Activated CD4-positive, CD25-positive, alpha-beta regulatory T cell (primary cell): ENCODE measurements at regions not wholly inside any gene's neighbourhood (a gene's known extent, or its start where the extent isn't known, plus 50 kb on each side); places are given as distances from the start of the nearest gene placed in this dataset.
"Not testable (repeated sequence)": the region's sequence is repeated elsewhere in the genome, so short reads cannot be mapped to it uniquely, and the experiment has no call there.

Source experiments
- DNase-seq, 4 experiments: peaks; one replicate each; lab custom pipeline; 2025; lab: John Stamatoyannopoulos, UW

GRCh38 chr18:52200406-52200805 lies 139.6 kb upstream of the DCC start:
- DNase-seq = no peak

GRCh38 chr18:52200921-52201663 lies 138.9 kb upstream of the DCC start:
- DNase-seq = no peak

DNA sequence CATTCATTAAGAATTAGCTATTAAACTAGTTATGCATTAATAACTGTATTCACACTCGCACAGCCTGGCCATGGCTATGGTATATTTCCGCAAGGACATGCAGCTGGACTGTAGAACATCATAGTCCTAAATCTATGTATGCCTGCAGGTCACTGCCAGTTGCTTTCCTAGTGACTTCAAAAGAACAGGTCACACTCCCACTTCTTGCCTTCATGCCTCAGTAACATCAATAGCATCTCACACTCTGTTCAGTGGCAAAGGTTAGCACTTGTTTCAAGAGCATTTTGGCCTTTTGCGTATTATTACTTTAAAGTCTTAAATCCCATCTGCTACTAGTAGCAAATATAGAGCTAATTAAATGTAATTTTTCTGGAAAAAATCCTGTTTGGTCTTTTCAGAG lies 131.4 kb upstream of the DCC start:
- DNase-seq = no peak

- no peak for DNase-seq
Measured at GRCh38 chr18:52216109-52216508, 123.9 kb upstream of the DCC start.

- no peak for DNase-seq
Measured at GRCh38 chr18:52216666-52217065, 123.3 kb upstream of the DCC start.

DNA sequence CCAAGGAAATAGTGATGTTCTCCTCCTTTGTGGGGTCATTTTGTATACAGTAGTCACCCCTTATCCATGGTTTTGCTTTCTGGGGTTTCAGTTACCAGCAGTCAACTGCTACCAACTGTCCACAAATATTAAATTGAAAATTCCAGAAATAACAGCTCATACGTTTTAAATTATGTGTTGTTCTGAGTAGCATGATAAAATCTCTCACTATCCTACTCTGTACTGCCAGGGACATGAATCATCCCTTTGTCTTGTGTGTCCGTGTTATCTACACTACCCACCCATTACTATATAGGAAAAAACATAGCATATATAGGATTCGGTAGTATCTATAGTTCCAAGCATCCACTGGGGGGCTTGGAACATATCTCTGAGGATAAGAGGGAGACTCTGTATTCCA lies 120.9 kb upstream of the DCC start:
- no peak for DNase-seq

GRCh38 chr18:52220062-52220591 lies 119.9 kb upstream of the DCC start:
- no peak for DNase-seq

GRCh38 chr18:52222211-52222610 lies 117.8 kb upstream of the DCC start:
- no peak for DNase-seq

DNA sequence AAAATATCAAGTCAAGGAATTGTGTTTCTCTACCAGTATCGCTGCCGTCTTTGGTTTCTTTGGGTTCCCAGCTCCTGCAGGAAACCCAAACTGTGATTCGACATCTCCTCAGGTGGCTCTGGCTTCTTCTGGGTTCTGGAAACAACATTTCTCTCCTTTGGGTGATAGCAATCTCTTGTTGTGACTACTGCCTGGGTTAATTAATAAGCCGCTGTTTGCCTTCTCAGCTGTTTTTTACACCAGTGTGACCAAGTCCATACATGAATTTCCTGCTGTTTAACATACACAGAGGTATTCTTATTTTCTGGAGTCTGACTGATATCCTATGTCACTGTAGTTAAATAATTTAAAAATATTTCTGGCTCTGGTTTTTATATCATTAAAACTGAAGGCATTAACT lies 112.5 kb upstream of the DCC start:
- DNase-seq = no peak

GRCh38 chr18:52228166-52228565 lies 111.8 kb upstream of the DCC start:
- no peak for DNase-seq

DNA sequence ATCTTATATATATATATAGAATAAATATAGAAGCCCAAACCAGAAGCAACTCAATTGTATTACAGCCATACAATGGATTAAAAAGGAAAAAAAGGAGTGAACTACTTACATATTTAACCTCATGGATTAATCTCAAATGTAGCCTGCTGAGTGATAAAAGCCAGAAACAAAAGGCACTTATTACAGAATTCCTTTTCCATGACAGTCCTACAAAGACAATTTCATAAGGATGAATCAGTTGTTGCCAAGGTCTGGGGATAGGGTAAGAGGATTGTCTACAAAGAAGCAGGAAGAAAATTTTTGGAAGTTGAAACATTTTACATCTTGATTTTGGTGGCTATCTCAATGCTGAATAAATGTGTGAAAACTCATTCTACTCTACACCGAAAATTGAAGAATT lies 103.9 kb upstream of the DCC start:
- DNase-seq = no peak

- no peak for DNase-seq
Measured at GRCh38 chr18:52237551-52237950, 102.4 kb upstream of the DCC start.

GRCh38 chr18:52242711-52243110 lies 97.3 kb upstream of the DCC start:
- DNase-seq = no peak

DNA sequence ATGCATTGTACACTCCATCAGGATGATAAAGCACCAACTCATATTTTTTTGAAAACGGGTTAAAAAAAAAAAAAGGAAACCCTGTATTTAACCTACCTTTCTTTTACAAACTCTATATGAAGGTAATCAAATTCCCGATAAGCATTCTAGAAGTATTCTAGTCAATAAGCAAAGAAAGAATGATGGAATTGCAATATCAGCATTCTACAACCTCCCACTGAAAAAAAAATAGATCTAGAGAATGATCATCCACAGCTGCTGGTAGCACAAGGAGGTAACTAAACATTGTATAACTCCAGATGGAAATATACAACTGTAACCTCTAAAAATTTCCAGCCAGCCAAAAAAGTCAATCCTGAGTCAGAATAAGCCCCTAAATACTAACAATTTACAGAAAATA lies 95.3 kb upstream of the DCC start:
- DNase-seq = no peak

- no peak for DNase-seq
Measured at GRCh38 chr18:52254367-52254766, 85.6 kb upstream of the DCC start.

DNA sequence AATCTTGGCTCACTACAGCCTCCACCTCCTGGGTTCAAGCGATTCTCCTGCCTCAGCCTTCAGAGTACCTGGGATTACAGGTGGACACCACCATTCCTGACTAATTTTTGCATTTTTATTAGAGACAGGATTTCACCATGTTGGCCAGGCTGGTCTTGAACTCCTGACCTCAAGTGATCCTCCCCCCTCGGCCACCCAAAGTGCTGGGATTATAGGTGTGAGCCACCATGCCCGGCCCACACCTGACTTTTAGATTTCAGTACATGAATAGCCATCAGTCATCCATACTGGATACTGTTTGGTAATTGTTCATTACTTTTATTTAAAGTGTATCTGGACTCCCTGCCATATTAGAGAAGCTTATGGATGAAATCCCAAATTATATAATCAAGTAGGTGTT lies 82.6 kb upstream of the DCC start:
- DNase-seq = not testable (repeated sequence)

- DNase-seq = no peak
Measured at GRCh38 chr18:52275817-52276216, 64.2 kb upstream of the DCC start.

- no peak for DNase-seq
Measured at GRCh38 chr18:52277785-52278184, 62.2 kb upstream of the DCC start.

- no peak for DNase-seq
Measured at GRCh38 chr18:52278191-52278590, 61.8 kb upstream of the DCC start.

DNA sequence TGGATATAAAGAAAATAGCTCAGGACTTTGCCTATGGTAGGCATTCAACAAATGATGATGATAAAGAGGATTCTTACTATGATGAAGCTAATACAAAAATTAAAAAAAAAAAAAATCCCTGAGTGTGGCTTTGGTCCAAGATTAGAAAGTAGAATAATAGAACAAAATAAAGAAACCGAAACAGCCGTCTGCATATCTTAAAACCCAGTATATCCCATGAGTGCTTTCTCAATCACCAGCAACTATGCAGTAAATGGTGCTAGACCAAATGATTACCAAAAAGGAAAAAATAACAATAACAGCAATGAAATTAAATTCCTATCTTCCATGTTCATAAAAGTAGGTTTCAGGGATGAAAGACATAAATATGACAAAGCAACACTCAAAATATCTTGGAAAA lies 59.3 kb upstream of the DCC start:
- no peak for DNase-seq

GRCh38 chr18:52283927-52284326 lies 56.1 kb upstream of the DCC start:
- no peak for DNase-seq

- no peak for DNase-seq
Measured at GRCh38 chr18:52286675-52287074, 53.3 kb upstream of the DCC start.

DNA sequence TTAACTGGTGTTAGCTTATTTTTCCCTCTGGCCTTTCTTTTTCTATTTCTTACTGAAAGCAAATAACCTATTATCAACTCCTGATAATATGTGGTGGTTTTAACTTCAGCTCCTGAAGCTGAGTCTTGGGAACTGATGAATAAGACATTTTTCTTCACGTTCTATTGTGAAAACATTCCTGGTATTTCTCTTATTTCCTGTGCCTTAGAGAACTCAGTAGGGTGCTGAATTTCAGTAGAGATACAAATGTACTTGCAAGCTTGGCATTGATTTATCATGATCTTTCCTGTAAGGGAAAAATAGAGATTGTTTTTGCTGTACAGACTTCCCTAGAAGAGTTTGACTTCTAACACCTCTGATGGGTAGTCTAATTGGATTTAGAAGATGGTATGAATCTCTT lies 52.8 kb upstream of the DCC start:
- DNase-seq = no peak

DNA sequence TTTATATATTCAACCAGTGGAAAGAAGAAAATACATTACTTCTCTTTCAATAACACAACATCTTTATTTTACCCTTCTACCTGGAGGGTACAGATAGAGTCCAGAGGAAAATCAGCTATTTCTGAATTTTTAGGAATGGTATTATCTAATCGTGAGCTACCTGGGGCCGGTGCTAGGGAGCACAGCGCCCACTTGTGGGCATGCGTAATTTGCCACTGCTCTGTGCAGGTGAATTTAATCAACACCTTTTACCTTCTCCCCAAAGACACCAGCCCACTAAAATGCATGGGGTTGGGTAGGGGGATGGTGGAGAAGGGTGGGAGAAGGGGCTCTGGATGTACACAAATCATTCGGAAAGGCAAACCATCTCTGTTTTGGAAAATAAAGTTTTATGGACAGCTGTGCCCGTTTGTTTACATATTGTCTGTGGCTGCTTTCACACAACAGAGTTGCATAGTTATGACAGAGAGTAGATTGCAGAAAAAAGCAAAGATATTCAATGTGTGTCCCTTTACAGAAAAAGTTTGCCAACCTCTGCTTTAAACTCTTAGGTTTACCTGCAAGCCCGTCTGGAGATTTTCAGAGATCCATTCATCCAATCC lies 51.5 kb upstream of the DCC start:
- no peak for DNase-seq
